ENCODE measurements at regions not wholly inside any gene's neighbourhood (a gene's known extent, or its start where the extent isn't known, plus 50 kb on each side); places are given as distances from the start of the nearest gene placed in this dataset.
"Not testable (repeated sequence)": the region's sequence is repeated elsewhere in the genome, so short reads cannot be mapped to it uniquely, and the experiment has no call there.

DNA sequence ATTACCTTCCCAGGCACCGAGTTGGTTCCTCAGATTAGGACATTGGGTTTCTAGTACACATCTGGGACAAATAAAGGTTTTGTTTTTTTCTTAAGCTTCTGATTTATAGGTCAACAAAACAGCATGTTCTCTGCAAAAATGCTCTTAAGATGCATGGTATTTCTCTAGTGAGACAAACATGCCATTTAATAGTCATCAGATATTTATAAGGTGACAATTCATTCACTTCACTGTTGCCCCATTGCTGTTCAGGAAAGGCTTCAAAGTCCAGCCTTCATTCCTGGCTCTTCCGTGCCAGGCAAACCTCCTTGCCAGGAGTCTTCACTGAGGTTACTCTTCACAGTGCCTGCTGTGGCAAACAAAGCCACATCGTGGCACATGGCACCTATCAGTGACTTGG is 156.3 kb upstream of the FNDC3A start:
- H3K4me2 ChIP-seq (ENCODE audit: low read length, poor library complexity, severe bottlenecking): no peak overlapping the region
- no peaks in the 10 kb centered on the region for H3K9me3 ChIP-seq (ENCODE audit: control insufficient read depth, low read length)
- peak overlapping the region; percentile 37 to 64 for H2BK12ac ChIP-seq (ENCODE audit: low read length in 2 of 2)
- H3K9ac ChIP-seq (ENCODE audit: low read length): no peak overlapping the region
- no peak overlapping the region for H3K23ac ChIP-seq (ENCODE audit: low read length in 2 of 2)
- H2BK120ac ChIP-seq (ENCODE audit: low read depth, low read length): no peak overlapping the region
- H2BK15ac ChIP-seq (ENCODE audit: low read depth, poor library complexity, severe bottlenecking): no peak overlapping the region
- H3K4me3 ChIP-seq (ENCODE audit: insufficient read depth in 1 of 2, low read depth in 1 of 2, low read length in 2 of 2): no peak overlapping the region
- peak overlapping the region; percentile 57 for H2AK5ac ChIP-seq (ENCODE audit: low read length, severe bottlenecking)
- no peaks in the 10 kb centered on the region for H3K36me3 ChIP-seq (ENCODE audit: control insufficient read depth in 1 of 2, insufficient read depth in 2 of 2, low read depth in 1 of 2, low read length in 2 of 2)
- H3K4me1 ChIP-seq (ENCODE audit: control insufficient read depth, insufficient read depth, low read depth, low read length): peaks cover 6% of the 10 kb centered on the region
- no peaks in the 10 kb centered on the region for H3K79me1 ChIP-seq (replicated peaks; ENCODE audit: low read length, poor library complexity, severe bottlenecking)
- H3K14ac ChIP-seq (ENCODE audit: low read length in 2 of 2): no peak overlapping the region
- H3K18ac ChIP-seq (ENCODE audit: low read depth in 1 of 2, low read length in 2 of 2): no peak overlapping the region
- no peak overlapping the region for H2BK5ac ChIP-seq (ENCODE audit: low read depth, low read length, poor library complexity, severe bottlenecking)
- no peak overlapping the region for H4K8ac ChIP-seq (ENCODE audit: low read length)
- H3K27ac ChIP-seq (ENCODE audit: low read length, poor library complexity, severe bottlenecking): no peak overlapping the region
- no peaks in the 10 kb centered on the region for H3K27me3 ChIP-seq (ENCODE audit: control insufficient read depth in 1 of 2, insufficient read depth in 1 of 2, low read length in 2 of 2)
- no peak overlapping the region for H3K4ac ChIP-seq (ENCODE audit: low read depth in 1 of 2, low read length in 2 of 2)
- no peak overlapping the region for H4K91ac ChIP-seq (ENCODE audit: low read length)
- WGBS: 90% methylated on average over 2 of the region's 3 CpGs
- H2AFZ ChIP-seq (ENCODE audit: low read depth, low read length): no peak overlapping the region
- no peak for DNase-seq

DNA sequence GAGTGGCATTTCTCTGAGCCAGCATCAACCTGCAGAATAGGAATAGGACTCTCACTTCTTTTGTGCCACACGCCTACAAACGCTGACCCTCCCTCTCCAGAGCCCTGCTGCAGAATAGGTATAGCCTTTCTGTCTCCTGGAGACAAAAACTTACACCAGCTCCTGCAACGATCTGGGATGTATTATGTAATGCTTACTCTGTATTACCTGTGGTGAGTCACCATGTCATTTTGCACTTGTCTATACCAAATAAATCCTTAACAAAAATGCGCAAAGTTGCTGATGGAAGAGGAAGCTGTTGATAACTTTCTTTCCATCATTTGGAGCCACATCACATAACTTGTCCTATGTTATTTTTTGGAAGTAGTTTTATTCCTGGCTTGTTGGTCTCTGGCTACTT is 155.8 kb upstream of the FNDC3A start:
- no peak overlapping the region for H3K9ac ChIP-seq (ENCODE audit: low read length)
- H4K91ac ChIP-seq (ENCODE audit: low read length): no peak overlapping the region
- no peaks in the 10 kb centered on the region for H3K36me3 ChIP-seq (ENCODE audit: control insufficient read depth in 1 of 2, insufficient read depth in 2 of 2, low read depth in 1 of 2, low read length in 2 of 2)
- no peak overlapping the region for H3K4me2 ChIP-seq (ENCODE audit: low read length, poor library complexity, severe bottlenecking)
- DNase-seq: no peak
- no peak overlapping the region for H2AK5ac ChIP-seq (ENCODE audit: low read length, severe bottlenecking)
- peaks cover 6% of the 10 kb centered on the region for H3K4me1 ChIP-seq (ENCODE audit: control insufficient read depth, insufficient read depth, low read depth, low read length)
- H2BK15ac ChIP-seq (ENCODE audit: low read depth, poor library complexity, severe bottlenecking): no peak overlapping the region
- H3K27me3 ChIP-seq (ENCODE audit: control insufficient read depth in 1 of 2, insufficient read depth in 1 of 2, low read length in 2 of 2): no peaks in the 10 kb centered on the region
- peak overlapping the region; percentile 37 to 64 for H2BK12ac ChIP-seq (ENCODE audit: low read length in 2 of 2)
- H3K27ac ChIP-seq (ENCODE audit: low read length, poor library complexity, severe bottlenecking): no peak overlapping the region
- H3K23ac ChIP-seq (ENCODE audit: low read length in 2 of 2): no peak overlapping the region
- no peaks in the 10 kb centered on the region for H3K79me1 ChIP-seq (replicated peaks; ENCODE audit: low read length, poor library complexity, severe bottlenecking)
- H3K14ac ChIP-seq (ENCODE audit: low read length in 2 of 2): no peak overlapping the region
- H3K4me3 ChIP-seq (ENCODE audit: insufficient read depth in 1 of 2, low read depth in 1 of 2, low read length in 2 of 2): no peak overlapping the region
- no peak overlapping the region for H4K8ac ChIP-seq (ENCODE audit: low read length)
- H2BK5ac ChIP-seq (ENCODE audit: low read depth, low read length, poor library complexity, severe bottlenecking): no peak overlapping the region
- H3K18ac ChIP-seq (ENCODE audit: low read depth in 1 of 2, low read length in 2 of 2): no peak overlapping the region
- H3K9me3 ChIP-seq (ENCODE audit: control insufficient read depth, low read length): no peaks in the 10 kb centered on the region
- H3K4ac ChIP-seq (ENCODE audit: low read depth in 1 of 2, low read length in 2 of 2): no peak overlapping the region
- H2AFZ ChIP-seq (ENCODE audit: low read depth, low read length): no peak overlapping the region
- WGBS: 90% methylated on average over 3 of the region's 4 CpGs
- H2BK120ac ChIP-seq (ENCODE audit: low read depth, low read length): no peak overlapping the region

DNA sequence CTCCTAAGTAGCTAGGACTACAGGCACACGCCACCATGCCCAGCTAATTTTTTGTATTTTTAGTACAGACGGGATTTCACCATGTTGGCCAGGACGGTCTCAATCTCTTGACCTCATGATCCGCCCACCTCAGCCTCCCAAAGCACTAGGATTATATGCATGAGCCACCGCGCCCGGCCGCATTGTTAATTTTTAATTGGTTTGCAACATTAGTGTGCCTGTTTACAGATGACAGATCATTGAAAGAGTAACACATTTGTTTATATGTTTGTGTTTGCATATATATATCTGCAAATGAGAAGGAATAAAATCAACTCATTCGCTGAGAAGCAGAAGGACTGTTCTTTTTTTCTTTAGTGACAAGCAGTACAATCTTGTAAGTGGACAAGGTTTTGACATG is 152.2 kb upstream of the FNDC3A start:
- not testable (repeated sequence) for H3K4me1 ChIP-seq (ENCODE audit: control insufficient read depth, insufficient read depth, low read depth, low read length)

DNA sequence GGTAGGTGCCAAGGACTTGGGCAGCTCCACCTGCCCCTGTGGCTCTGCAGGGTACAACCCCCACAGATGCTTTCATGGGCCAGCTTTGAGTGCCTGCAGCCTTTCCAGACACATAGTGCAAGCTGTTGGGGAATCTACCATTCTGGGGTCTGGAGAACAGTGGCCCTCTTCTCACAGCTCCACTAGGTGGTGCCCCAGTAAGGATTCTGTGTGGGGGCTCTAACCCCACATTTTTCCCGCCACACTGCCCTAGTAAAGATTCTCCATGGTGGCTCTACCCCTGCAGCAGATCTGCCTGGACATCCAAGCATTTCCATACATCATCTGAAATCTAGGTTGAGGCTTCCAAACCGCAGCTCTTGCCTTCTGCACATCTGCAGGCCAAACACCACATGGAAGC is 149.7 kb upstream of the FNDC3A start:
- no peak overlapping the region for H3K4me3 ChIP-seq (ENCODE audit: insufficient read depth in 1 of 2, low read depth in 1 of 2, low read length in 2 of 2)
- no peak overlapping the region for H3K14ac ChIP-seq (ENCODE audit: low read length in 2 of 2)
- no peak overlapping the region for H3K18ac ChIP-seq (ENCODE audit: low read depth in 1 of 2, low read length in 2 of 2)
- no peak overlapping the region for H3K9ac ChIP-seq (ENCODE audit: low read length)
- no peak overlapping the region for H2BK5ac ChIP-seq (ENCODE audit: low read depth, low read length, poor library complexity, severe bottlenecking)
- H2AFZ ChIP-seq (ENCODE audit: low read depth, low read length): no peak overlapping the region
- no peak overlapping the region for H4K91ac ChIP-seq (ENCODE audit: low read length)
- H3K23ac ChIP-seq (ENCODE audit: low read length in 2 of 2): no peak overlapping the region
- H3K79me1 ChIP-seq (replicated peaks; ENCODE audit: low read length, poor library complexity, severe bottlenecking): no peaks in the 10 kb centered on the region
- H4K8ac ChIP-seq (ENCODE audit: low read length): no peak overlapping the region
- H2BK120ac ChIP-seq (ENCODE audit: low read depth, low read length): no peak overlapping the region
- H2AK5ac ChIP-seq (ENCODE audit: low read length, severe bottlenecking): no peak overlapping the region
- peaks cover 1% of the 10 kb centered on the region for H3K4me1 ChIP-seq (ENCODE audit: control insufficient read depth, insufficient read depth, low read depth, low read length)
- WGBS: 84% methylated on average over 2 of the region's 2 CpGs
- H3K27ac ChIP-seq (ENCODE audit: low read length, poor library complexity, severe bottlenecking): no peak overlapping the region
- H3K36me3 ChIP-seq (ENCODE audit: control insufficient read depth in 1 of 2, insufficient read depth in 2 of 2, low read depth in 1 of 2, low read length in 2 of 2): no peaks in the 10 kb centered on the region
- no peak overlapping the region for H2BK15ac ChIP-seq (ENCODE audit: low read depth, poor library complexity, severe bottlenecking)
- H2BK12ac ChIP-seq (ENCODE audit: low read length in 2 of 2): no peak overlapping the region
- no peak for DNase-seq
- H3K9me3 ChIP-seq (ENCODE audit: control insufficient read depth, low read length): peaks cover 16% of the 10 kb centered on the region
- no peak overlapping the region for H3K4me2 ChIP-seq (ENCODE audit: low read length, poor library complexity, severe bottlenecking)
- H3K27me3 ChIP-seq (ENCODE audit: control insufficient read depth in 1 of 2, insufficient read depth in 1 of 2, low read length in 2 of 2): no peaks in the 10 kb centered on the region
- H3K4ac ChIP-seq (ENCODE audit: low read depth in 1 of 2, low read length in 2 of 2): no peak overlapping the region

More for the DNA sequence above, 152.2 kb upstream of the FNDC3A start:
- H2BK12ac ChIP-seq (ENCODE audit: low read length in 2 of 2); H3K4me2 ChIP-seq (ENCODE audit: low read length, poor library complexity, severe bottlenecking); H3K14ac ChIP-seq (ENCODE audit: low read length in 2 of 2); H3K9ac ChIP-seq (ENCODE audit: low read length); H3K36me3 ChIP-seq (ENCODE audit: control insufficient read depth in 1 of 2, insufficient read depth in 2 of 2, low read depth in 1 of 2, low read length in 2 of 2); H2BK5ac ChIP-seq (ENCODE audit: low read depth, low read length, poor library complexity, severe bottlenecking); H3K4me3 ChIP-seq (ENCODE audit: insufficient read depth in 1 of 2, low read depth in 1 of 2, low read length in 2 of 2); H4K91ac ChIP-seq (ENCODE audit: low read length); H3K4ac ChIP-seq (ENCODE audit: low read depth in 1 of 2, low read length in 2 of 2); H3K27ac ChIP-seq (ENCODE audit: low read length, poor library complexity, severe bottlenecking); H2BK15ac ChIP-seq (ENCODE audit: low read depth, poor library complexity, severe bottlenecking); H4K8ac ChIP-seq (ENCODE audit: low read length); H3K27me3 ChIP-seq (ENCODE audit: control insufficient read depth in 1 of 2, insufficient read depth in 1 of 2, low read length in 2 of 2); H3K18ac ChIP-seq (ENCODE audit: low read depth in 1 of 2, low read length in 2 of 2); DNase-seq; H3K79me1 ChIP-seq (replicated peaks; ENCODE audit: low read length, poor library complexity, severe bottlenecking); H3K23ac ChIP-seq (ENCODE audit: low read length in 2 of 2); H2AK5ac ChIP-seq (ENCODE audit: low read length, severe bottlenecking); H2AFZ ChIP-seq (ENCODE audit: low read depth, low read length); H2BK120ac ChIP-seq (ENCODE audit: low read depth, low read length): not testable (repeated sequence)
- 97% methylated on average over 5 of the region's 9 CpGs for WGBS
- peaks cover 16% of the 10 kb centered on the region for H3K9me3 ChIP-seq (ENCODE audit: control insufficient read depth, low read length)
